Panc1 (cell line): ENCODE measurements at regions not wholly inside any gene's neighbourhood (a gene's known extent, or its start where the extent isn't known, plus 50 kb on each side); places are given as distances from the start of the nearest gene placed in this dataset.

Experiments used
- CTCF ChIP-seq: fragments of 450-650 bp; IDR thresholded peaks from 2 replicates; pipeline ENCODE4 v1.5.1; 2017; ENCODE audit warnings: mild to moderate bottlenecking
- REST ChIP-seq, 2 experiments: IDR thresholded peaks; 2 replicates each; pipeline ENCODE4 v1.6.1; 2011 to 2012; ENCODE audit warnings: low read depth in 2 of 2, control low read depth in 1 of 2, low read length in 1 of 2, mild to moderate bottlenecking in 1 of 2, moderate library complexity in 1 of 2; ENCODE audit not compliant: insufficient read depth in 1 of 2

GRCh38 chr18:25422230-25422629 is 70.3 kb upstream of the ZNF521 start:
- TF ChIP-seq REST (IDR thresholded peaks at IDR 0.05; ENCODE audit: insufficient read depth in 1 of 2, low read depth in 2 of 2, low read length in 1 of 2): no peak
- TF ChIP-seq CTCF: no peak
